DND-41 (cell line): ENCODE measurements at regions not wholly inside any gene's neighbourhood (a gene's known extent, or its start where the extent isn't known, plus 50 kb on each side); places are given as distances from the start of the nearest gene placed in this dataset.

ENCODE experiments used
- CTCF ChIP-seq: IDR thresholded peaks from 2 replicates; pipeline ENCODE4 v1.5.1; 2012; ENCODE audit warnings: borderline replicate concordance, low read length, moderate library complexity, mild to moderate bottlenecking; ENCODE audit not compliant: poor library complexity, severe bottlenecking; ENCODE audit errors: extremely low read depth
- EZH2 ChIP-seq: IDR thresholded peaks from 3 replicates; pipeline ENCODE4 v1.6.1; 2012; ENCODE audit warnings: borderline replicate concordance, low read depth, mild to moderate bottlenecking, moderate library complexity, low read length, inconsistent platforms; ENCODE audit not compliant: severe bottlenecking

DNA sequence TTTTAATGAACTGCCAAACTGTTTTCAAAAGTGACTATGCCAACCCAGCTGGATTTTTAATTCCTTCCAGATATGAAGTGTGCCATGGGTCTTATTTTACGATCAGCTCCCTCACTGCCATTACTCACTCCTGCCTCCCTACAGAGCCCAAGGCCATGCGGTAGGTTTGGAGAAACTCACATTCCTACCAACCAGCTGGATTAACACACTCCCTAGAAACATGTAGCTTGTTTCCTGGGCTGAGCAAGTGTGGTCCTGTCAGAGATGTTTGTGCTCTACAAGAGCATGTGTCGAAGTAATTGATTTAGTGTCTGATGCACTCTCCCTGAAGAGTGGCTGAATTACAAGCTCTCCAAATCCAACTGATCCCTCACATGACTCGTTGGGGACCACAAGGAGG is 82.5 kb downstream of the SPP2 start:
- TF ChIP-seq CTCF, result no peak
- no peak for TF ChIP-seq EZH2
